HG02973 (cell line): ENCODE measurements at regions not wholly inside any gene's neighbourhood (a gene's known extent, or its start where the extent isn't known, plus 50 kb on each side); places are given as distances from the start of the nearest gene placed in this dataset.
A peak's percentile ranks its signal among the peaks of the same experiment; 100 is the strongest.

Experiments
- ATAC-seq: cut with Tn5 transposase; IDR thresholded peaks from one replicate; pipeline ENCODE4 v1.9.1; 2021; ENCODE audit warnings: moderate library complexity; ENCODE audit not compliant: unreplicated experiment

DNA sequence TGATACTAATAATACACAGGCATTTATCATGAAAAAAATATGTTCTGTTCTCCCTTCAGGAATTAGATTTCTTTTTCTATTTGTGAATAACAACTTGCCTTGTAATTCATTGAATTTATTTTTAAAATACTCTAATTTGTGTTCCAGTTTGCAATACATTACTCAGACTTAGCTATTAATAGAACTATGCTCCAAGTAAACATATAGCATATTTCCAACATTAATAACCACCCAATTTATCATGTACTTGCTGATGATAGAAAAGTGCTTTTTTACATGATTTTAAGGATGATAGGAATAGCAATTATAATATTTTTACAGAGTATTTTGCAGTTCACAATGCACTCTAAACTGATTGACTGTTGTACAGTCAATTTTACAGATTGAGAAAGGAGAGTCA lies 338.8 kb upstream of the SEMA3D start:
- ATAC-seq: no peak

DNA sequence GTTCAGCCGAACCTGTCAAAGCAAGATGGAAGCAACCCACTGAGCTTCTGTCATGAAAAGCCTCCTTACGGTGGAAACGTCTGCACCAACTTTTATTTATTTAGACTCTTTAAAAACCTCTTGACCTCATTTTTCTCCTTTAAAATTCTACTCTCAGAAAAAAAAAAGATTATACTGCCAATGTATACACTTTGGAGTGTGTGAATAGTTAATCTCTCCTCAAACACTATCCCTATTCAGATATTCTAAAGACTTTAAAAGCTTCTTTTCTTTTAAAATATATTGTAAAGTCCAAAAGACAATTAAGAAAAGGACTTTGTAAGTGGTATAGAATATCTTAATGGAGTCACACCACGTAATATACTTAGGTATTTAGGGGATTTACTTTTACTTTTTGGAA lies 335.2 kb upstream of the SEMA3D start:
- ATAC-seq: no peak

DNA sequence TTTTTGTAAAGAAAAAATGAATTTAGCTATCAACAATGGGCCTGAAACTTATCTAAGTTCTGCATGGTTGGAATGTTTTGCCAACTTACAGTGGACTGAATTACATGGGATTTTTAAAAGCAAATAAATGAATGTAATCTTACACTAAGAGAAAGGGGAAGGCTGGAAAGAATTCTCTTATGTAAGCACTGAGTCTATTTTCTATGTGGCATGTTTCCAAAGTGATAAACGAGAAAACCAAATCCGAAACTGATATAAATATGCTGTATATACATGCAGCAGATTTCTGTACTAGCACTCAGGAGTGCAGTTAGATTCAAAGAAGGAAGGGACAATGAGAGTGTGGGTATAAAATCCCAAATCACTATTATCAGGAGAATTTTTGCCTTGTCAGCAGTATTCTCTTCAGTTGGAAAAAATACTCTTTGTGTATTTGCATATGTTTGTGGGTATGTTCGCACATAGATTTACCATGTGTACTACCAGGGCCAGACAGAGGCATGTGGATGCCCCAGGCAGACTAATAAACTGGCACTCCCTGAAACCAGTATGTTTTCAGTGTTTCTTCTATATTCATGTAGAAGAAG lies 334.3 kb upstream of the SEMA3D start:
- ATAC-seq: no peak

DNA sequence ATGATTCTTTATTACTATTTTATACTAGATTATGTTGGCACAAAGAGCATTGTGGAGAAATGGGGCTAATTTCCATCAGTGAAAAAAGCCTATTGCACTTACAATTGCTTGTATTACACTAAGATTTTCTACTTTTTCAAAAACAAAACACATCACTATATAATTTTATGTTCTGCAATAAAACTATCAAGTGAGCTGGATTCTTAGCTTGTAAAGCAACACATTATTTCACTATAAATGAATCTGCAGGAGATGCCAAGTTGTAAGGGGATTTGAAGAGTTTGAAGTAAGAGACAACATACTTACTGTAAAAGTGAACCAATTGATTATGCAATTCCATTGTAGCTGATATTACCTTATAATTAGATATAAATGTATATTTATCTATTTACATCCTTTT lies 333.3 kb upstream of the SEMA3D start:
- ATAC-seq: no peak

DNA sequence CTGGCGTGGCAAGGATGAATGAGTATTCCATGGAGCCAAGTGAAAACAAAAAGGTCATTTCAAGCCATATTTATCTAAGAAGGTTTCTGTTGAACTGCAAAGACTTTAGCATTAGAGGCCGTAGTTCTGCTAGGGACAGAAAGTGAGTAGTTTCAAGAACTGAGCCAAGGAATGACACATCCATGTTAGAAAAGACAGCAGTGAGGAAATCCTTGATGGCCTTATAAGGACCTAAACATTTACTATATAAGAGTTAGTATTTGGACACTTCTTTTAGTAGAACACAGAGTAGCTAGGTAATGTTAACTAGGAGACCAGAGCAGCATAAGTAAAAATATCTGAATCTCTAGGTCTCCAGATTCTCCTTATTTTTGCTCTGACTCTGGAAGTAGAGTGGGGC lies 329.8 kb upstream of the SEMA3D start:
- ATAC-seq: no peak

DNA sequence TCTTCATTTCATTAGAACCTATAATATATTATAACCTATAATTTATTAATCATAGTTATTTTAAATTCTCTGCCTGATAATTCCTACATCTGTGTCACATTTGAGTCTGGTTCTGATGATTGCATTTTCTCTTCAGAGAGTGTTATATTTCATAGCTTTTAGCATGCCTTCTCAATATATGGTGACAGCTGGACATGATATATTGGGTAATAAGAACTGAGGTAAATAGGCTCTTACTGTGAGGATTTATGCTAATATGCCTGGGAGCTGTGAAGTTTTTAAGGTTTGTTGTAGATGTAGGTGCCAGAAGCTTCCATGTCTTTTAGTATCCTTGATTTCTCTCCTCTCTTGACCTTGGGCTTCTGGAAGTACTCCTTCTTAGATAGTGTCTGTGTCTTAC lies 325.9 kb upstream of the SEMA3D start:
- ATAC-seq: no peak

DNA sequence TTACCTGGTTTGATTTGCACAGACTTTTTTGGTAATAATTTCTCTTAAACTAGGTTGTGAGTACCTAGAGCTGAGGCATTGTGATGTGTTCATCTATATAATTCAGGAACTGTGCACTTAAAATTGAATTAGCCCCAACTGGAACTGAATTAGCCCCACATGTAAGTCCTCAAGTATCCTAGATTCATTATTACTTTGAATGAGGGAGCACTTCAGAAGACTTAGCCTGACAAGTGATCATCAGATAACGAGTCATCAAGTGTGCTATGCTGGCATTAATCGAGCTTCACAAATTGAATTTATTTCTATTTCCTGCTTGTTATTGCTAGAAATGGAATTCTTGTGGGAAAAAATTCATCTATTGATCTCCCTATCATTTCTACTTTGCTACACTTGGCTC lies 323.4 kb upstream of the SEMA3D start:
- no peak for ATAC-seq

DNA sequence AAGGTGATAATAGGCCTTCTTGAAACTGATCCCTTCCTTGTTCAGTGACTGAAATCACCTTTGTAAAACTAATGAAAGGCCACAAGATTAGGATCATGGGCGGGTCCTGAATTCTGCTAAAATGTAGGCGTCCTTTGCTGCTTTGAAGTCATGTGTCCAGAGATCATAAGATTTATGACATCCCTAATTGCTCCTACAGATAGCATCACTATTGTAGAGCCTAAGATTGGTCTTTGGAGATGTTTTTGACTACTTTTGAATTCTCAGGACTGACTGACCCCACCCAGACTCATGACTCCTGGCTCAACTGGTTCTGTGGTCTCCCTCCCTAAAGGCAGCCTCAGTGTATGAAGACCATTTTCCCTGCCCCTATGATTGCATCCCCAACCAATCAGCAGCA lies 322.6 kb upstream of the SEMA3D start:
- no peak for ATAC-seq

DNA sequence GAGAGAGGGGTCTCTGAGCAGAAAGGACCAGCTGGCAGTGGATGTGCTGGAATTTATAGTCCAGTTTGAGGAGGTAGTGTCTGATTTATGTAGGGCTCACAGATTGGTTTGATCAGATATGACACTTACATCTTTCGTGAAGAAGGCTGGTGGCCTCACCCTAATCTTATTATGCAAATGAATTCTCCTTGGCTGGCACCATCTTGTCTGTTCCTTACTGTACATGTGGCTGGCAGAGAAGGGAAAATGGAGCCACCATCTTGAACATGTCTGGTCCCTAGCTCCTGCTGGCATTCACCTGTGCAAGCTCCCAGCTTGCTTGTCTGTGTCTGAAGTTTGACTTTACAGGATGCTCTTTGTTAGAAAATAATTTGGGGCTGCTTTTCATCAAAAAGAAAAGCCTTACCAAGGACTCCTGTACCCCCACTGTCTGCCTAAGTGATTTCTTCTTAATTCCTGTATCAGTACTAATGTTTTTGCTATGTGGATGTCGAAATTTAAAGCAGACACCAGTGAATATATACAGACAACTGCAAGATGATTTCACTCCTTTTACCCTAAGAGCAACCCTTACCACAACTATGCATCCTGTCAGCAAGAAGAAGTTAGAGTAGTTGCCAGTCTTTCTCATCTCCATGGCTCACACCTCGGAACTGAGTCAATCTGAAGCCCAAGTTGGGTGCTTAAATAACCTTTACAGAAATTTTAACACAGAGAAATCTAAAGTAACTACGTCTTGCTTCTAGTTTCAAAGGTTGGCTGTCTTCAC lies 322.0 kb upstream of the SEMA3D start:
- ATAC-seq: no peak

DNA sequence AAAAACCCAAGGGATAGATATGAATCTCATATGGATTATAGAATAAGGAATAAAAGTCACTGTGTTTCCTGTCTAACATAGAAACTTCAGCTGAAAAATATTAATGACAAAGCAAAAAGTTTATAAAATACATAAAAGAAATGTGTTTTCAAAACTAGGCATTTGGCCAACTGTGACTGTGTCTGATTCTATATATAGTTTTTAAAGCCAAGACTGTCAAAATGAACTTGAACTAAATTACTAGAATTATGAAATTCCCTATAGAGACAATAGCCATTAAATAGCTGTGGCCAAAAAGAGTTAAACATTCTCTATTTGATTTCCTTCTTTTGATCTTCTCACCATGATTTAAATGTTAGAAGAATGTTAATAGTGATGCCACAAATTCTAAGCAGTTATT lies 311.2 kb upstream of the SEMA3D start:
- ATAC-seq: no peak

DNA sequence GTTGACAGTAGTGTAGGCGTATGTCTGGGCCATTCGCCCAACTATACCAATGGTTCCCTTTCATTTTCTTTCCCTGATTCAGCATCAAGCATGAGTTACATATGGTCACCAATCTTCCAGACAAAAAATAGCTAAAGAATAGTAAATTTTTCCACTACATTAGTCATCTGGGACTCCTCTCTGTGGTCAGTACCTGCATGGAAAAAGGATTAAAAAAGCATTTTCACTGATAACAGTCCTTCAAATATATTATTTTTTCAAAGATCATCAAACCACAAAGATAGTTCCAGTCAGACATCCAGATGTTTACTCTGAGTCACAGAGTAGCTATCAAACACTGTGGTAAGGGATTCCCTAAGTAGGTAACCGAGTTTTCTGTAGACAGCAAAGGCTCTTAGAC lies 302.6 kb upstream of the SEMA3D start:
- no peak for ATAC-seq

DNA sequence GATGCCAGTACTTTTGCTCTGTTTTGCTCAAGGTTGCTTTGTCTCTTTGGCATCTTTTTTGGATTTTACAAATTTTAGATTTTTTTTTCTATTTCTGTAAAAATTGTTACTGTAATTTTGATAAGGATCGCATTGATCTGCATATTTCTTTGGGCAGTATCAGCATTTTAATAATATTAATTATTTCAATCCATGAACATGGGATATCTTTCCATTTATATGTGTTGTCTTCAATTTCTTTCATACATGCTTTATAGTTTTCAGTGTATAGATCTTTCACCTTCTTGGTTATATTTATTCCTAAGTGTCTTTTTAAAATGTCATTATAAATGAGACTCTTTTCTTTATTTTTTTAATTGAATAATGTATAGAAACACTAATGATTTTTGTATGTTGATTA lies 301.6 kb upstream of the SEMA3D start:
- ATAC-seq: no peak

DNA sequence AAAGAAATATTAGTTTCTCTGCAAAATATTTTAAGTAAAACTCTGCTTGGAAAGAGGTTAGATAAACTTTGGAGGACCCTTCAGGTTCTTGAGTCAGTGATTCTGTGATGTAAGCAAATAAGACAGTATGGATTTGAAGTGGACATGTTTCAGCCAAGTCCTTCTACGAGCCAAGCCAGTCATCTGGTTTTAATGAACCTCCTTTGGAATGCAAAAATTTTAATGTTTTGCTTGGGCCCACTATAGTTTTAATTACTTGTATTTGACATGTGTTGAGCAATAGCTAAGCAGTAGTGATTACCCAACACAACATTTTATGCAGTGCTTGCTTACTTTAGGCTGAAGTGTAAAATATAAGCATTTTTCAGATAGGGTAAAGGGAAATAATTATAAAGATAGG lies 296.3 kb upstream of the SEMA3D start:
- no peak for ATAC-seq

DNA sequence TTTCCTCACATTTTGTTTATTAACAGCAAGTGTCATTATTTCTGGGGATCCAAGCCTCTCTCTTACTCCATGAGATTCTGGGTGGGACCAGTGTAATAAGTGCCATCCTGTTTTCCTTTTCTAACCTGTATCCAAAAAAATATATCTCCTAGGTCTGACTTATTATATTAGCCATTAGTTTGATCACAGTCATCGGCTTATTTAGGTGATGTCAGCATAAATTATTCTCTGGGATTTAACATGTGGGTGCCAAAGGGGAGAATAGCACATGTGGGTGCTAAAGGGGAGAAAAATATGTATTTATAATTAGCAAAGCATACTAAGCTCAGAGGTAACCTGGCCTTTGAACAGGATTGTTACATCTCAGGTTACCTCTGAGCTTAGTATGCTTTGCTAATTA lies 293.8 kb upstream of the SEMA3D start:
- ATAC-seq: no peak

DNA sequence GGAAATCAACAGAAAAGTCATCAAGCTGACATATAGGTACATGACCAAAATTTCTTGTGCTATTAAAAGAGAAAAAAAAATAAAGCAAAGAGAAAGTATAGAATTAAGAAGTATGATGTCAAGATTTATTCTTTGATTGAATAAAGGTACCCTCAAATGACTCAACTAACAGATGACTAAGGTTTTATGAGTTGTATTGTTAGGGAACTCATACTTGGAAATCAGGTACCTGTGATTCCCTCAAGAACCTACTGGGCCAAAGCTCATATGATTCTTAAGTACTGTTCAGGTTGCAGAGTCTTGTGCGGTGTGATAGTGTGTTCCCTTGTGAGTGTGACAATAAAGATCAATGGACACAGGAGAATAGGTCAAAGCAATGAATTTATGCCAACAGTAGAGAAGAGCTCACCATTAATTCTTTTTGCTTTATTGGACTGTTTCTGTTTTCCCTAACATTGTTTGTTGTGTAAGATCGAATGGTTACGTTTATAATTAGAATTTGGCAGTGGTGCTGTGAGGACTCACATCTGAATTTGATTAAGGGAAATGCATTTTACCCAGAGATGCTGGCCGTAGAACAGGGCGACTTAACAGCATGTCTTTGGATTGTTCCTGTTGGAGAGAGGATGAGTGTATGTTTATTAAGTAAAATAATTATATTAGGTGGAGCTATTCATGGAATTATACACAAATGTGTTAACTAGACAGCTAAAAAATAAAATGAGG lies 293.2 kb upstream of the SEMA3D start:
- no peak for ATAC-seq

DNA sequence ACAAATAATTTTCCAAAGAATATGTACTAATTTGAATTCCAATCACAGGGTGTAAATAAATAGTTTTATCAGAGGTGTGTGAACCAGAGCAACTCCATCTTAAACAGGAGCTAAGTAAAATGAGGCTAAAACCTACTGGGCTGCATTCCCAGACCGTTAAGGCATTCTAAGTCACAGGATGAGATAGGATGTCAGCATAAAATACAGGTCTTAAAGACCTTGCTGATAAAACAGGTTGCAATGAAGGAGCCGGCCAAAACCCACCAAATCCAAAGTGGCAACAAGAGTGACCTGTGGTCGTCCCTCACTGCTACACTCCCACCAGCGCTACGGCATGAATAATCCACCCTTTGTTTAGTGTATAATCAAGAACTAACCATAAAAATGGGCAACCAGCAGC lies 291.7 kb upstream of the SEMA3D start:
- ATAC-seq: no peak

DNA sequence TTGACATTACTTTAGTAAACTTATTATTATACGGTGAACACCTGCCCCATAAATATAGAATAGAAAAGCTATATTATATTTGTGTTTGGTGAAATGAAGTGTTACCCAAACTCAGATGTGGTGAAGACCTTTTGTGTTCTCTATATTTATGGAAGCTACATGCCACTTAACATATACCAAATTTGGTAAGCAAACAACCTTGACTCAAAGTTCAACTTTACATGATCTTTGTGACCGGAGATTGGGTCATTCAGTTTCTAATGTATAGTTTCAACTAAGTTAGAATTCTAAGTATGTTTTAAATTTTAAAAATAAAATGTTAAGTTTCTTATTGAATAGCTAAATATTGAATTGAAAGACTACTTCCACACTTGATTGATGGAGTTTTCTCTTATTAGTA lies 288.6 kb upstream of the SEMA3D start:
- ATAC-seq: no peak

DNA sequence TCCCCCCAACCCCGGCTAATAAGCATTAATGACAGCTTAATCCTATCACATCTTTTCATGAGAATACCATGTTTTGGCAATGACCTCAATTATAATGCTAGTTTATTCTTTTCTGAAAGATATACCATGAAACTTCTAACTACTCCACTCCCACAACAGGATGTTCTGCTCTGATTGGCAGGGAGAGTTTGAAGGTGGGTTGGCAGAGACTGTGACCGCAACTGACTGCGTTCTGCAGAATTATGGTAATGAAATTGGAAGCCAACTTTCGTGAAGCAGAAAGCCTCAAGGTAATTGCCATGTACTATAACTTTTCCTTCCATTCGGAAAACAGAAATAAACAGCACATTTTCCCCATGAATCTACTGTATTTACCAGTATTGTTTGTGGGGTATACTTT lies 288.2 kb upstream of the SEMA3D start:
- ATAC-seq: peak; percentile 49

DNA sequence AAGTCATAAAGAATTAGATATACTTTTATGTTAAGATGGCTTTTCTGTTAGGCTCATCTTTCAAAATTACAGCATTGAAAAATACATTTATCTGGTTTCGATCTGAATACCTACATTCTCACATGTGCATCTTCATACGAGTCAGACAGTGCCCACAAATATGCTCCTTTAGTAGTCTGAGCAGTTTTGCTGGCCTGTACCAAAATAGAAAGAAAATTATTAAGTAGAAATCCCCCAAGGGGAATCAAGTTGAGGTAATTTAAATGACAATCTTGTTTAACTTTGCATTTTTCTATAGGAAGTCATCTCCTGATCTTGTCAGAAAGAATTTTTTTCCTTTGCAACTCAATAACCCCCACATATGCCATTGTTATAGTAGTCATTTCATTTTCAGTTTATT lies 287.4 kb upstream of the SEMA3D start:
- peak; percentile 91 for ATAC-seq

DNA sequence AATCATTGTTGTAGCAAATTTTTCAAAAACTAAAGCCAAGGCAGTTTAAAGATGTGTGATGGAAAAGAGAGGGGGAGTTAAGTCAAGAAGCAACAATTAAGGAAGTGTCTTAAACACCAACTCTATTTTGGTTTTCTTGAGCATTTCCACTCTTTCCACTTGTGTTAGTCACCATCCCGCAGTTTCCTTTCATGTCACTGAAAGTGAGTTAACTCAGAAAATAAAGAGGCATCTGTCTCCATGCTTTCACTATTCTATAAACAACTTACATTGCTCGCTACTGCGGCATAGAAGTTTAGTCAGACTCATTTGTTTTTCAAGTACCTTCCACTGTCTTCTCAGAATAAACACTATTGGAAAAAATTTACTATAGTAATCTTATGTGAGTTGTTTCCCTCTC lies 284.9 kb upstream of the SEMA3D start:
- no peak for ATAC-seq

DNA sequence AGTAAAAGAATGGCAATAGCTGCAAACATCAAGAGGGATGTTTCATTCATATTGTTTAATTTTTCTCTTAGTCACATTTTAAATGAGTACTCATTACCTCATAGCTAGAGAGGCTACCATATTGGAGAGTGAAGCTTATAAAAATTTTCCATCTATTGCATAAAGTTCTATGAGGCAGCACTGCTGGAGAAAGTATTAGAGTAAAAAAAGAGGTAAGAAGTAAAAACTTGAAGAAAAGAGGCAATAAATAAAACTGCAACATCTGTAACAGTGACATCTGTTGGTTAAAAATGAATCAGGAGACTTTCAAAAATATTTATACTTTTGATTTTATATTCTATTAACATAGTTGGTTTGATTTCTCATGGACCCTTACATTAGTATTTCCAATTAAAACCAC lies 284.5 kb upstream of the SEMA3D start:
- no peak for ATAC-seq

DNA sequence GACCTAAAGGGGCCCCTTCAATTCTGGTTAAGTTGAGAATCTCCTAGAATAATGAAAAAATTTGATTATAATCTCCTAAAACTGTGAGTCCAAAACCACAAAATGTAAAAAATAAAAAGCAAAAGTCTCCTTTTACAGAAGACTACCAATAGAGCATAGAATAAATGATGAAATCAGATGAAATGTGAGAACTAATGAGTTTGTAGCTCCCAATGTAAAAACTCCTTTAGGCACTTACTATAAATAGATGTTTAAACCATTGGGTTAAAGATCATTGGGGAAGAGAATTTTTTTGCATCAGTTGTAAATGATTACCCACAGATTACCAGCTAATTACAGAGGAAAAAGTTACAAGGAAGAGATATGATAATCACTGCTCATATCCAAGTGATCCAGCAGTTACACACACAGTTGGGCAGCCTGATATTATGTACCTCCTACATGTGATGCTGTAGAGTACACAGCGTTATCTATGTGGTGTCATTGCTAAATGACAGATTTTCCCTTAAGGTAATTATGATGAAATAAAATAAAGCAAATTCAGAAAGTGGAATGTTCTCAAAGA lies 282.7 kb upstream of the SEMA3D start:
- ATAC-seq: no peak
